Lung (tissue), 12 donors: ENCODE measurements at regions not wholly inside any gene's neighbourhood (a gene's known extent, or its start where the extent isn't known, plus 50 kb on each side); places are given as distances from the start of the nearest gene placed in this dataset. TPM values are rescaled to one million over a fixed set of nuclear protein-coding genes. Genes with fewer than 3 reads are reported as not detected.

ENCODE experiments used
- ATAC-seq: fragments of 200-7000 bp; cut with Tn5 transposase; one replicate; pipeline ENCODE4 v1.9.1; 2020; ENCODE audit warnings: moderate number of reproducible peaks; ENCODE audit not compliant: insufficient read depth, low FRiP score
- DNase-seq, 3 donors: peaks; one replicate each; pipeline ENCODE4 v3.0.0-alpha.2; 2013 to 2017
- H3K27ac ChIP-seq, 2 donors: one replicate each; pipeline ENCODE4 v1.5.1; 2013; ENCODE audit warnings: mild to moderate bottlenecking in 2 of 2, moderate library complexity in 2 of 2, control low read depth in 1 of 2, inconsistent platforms in 1 of 2, low read depth in 1 of 2, low read length in 1 of 2
- H3K27me3 ChIP-seq, 3 donors: one replicate each; pipeline ENCODE4 v1.5.1; 2013; ENCODE audit warnings: low read length in 2 of 3; ENCODE audit not compliant: control insufficient read depth in 3 of 3, insufficient read depth in 3 of 3
- H3K36me3 ChIP-seq, 4 donors: one replicate each; pipeline ENCODE4 v1.5.1; 2013; ENCODE audit warnings: low read length in 4 of 4, mild to moderate bottlenecking in 1 of 4, moderate library complexity in 1 of 4; ENCODE audit not compliant: control insufficient read depth in 4 of 4, insufficient read depth in 4 of 4
- H3K4me1 ChIP-seq, 5 donors: one replicate each; pipeline ENCODE4 v1.5.1; 2013; ENCODE audit warnings: low read length in 5 of 5, mild to moderate bottlenecking in 2 of 5, moderate library complexity in 1 of 5; ENCODE audit not compliant: control insufficient read depth in 5 of 5, insufficient read depth in 5 of 5
- H3K4me3 ChIP-seq: one replicate; pipeline ENCODE4 v1.5.1; 2013; ENCODE audit warnings: mild to moderate bottlenecking, control low read depth, moderate library complexity
- H3K9ac ChIP-seq, 2 donors: one replicate each; pipeline ENCODE4 v1.5.1; 2013; ENCODE audit warnings: low read length in 2 of 2, control low read depth in 1 of 2; ENCODE audit not compliant: insufficient read depth in 1 of 2
- H3K9me3 ChIP-seq, 4 donors: one replicate each; pipeline ENCODE4 v1.5.1; 2013; ENCODE audit warnings: low read length in 3 of 4, mild to moderate bottlenecking in 1 of 4, moderate library complexity in 1 of 4; ENCODE audit not compliant: control insufficient read depth in 4 of 4, insufficient read depth in 3 of 4
- CTCF ChIP-seq: IDR thresholded peaks from 2 replicates; pipeline ENCODE4 v1.5.1; 2012; ENCODE audit warnings: mild to moderate bottlenecking; ENCODE audit errors: control extremely low read depth, extremely low read depth
- WGBS, 2 donors: extraction: QIAGEN DNeasy Blood & Tissue Kit; methylation state at CpG; one replicate each; pipeline ENCODE4 v1.1.7; 2013; 5-methylcytosine and 5-hydroxymethylcytosine counted together
- small RNA-seq: library from RNA; depleted of rRNA; stranded (forward); fragments of <200 nt; gene quantifications from one replicate; pipeline ENCODE3, GENCODE V24; 2014; ENCODE audit warnings: low replicate concordance
- donor health status: control.
- donor health status: control.
- donor health status: Bipolar disorder and iron deficiency.
- donor health status: healthy.
- donor health status: DM: yes; HTN: yes; CAD: no.

DNA sequence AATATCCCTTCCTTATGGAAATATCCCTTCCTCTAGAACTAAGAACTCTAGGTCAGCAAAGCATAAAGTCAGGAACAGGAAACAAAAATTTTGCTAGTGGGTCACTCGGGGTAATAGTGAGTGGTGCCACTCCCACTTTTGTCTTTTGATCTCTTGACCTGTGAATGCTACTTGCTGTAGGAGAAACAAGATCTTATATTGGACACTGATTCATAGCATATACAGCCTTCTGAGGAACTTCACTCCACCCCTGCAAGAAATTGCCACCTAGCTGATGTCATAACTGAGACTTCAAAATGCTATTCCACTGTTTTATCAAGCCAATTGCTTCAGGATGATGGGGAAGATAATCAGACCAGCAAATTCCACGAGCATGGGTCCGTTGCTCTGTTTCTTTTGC is 53.3 kb upstream of the PRSS3 start:
- H3K27me3 ChIP-seq, result no peaks in the 10 kb centered on the region
- H3K9me3 ChIP-seq, result no peaks in the 10 kb centered on the region
- 78 to 88% methylated on average over 3 of the region's 3 CpGs for WGBS, 2 donors
- no peak overlapping the region for H3K27ac ChIP-seq
- H3K36me3 ChIP-seq, result no peaks in the 10 kb centered on the region
- no peaks in the 10 kb centered on the region for H3K4me1 ChIP-seq
- ATAC-seq (no peak), DNase-seq (no peak)
- no peak overlapping the region for H3K9ac ChIP-seq
- no peak for TF ChIP-seq CTCF
- no peak overlapping the region for H3K4me3 ChIP-seq

- H3K27me3 ChIP-seq, result no peaks in the 10 kb centered on the region
- H3K4me1 ChIP-seq, result no peaks in the 10 kb centered on the region
- no peaks in the 10 kb centered on the region for H3K36me3 ChIP-seq
- no peak overlapping the region for H3K4me3 ChIP-seq
- WGBS, 2 donors, result 87 to 90% methylated on average over 2 of the region's 2 CpGs
- no peak overlapping the region for H3K27ac ChIP-seq
- TF ChIP-seq CTCF, result no peak
- no peak overlapping the region for H3K9ac ChIP-seq
- no peaks in the 10 kb centered on the region for H3K9me3 ChIP-seq
- ATAC-seq, result no peak
- no peak for DNase-seq
Observed at GRCh38 chr9:33742519-33742918, 52.8 kb upstream of the PRSS3 start.

Small RNAs in the stretch of these regions (small RNA-seq; reads per million reads assigned to genes)
- gene TRBV22OR9-2, result not detected
- not detected for gene TRBV26OR9-2
